ENCODE measurements at regions not wholly inside any gene's neighbourhood (a gene's known extent, or its start where the extent isn't known, plus 50 kb on each side); places are given as distances from the start of the nearest gene placed in this dataset.

- no peak for TF ChIP-seq CTCF (IDR thresholded peaks at IDR 0.05)
- no peak for TF ChIP-seq EZH2 (IDR thresholded peaks at IDR 0.05; ENCODE audit: borderline replicate concordance, insufficient read depth, low read depth, low read length, poor library complexity, severe bottlenecking)
These were observed 96.1 kb upstream of the SDK2 start for GRCh38 chr17:73740370-73740769.

All from B cell (primary cell).